ELF-1 (cell line): ENCODE measurements at regions not wholly inside any gene's neighbourhood (a gene's known extent, or its start where the extent isn't known, plus 50 kb on each side); places are given as distances from the start of the nearest gene placed in this dataset.
"Not testable (repeated sequence)": the region's sequence is repeated elsewhere in the genome, so short reads cannot be mapped to it uniquely, and the experiment has no call there.

Experiments used
- DNase-seq: peaks from one replicate; pipeline ENCODE4 v3.0.0-alpha.2; 2016; ENCODE audit warnings: low read depth, low spot score

GRCh38 chr6:62819640-62820039 lies 391.6 kb upstream of the FKBP1C start:
- no peak for DNase-seq

DNA sequence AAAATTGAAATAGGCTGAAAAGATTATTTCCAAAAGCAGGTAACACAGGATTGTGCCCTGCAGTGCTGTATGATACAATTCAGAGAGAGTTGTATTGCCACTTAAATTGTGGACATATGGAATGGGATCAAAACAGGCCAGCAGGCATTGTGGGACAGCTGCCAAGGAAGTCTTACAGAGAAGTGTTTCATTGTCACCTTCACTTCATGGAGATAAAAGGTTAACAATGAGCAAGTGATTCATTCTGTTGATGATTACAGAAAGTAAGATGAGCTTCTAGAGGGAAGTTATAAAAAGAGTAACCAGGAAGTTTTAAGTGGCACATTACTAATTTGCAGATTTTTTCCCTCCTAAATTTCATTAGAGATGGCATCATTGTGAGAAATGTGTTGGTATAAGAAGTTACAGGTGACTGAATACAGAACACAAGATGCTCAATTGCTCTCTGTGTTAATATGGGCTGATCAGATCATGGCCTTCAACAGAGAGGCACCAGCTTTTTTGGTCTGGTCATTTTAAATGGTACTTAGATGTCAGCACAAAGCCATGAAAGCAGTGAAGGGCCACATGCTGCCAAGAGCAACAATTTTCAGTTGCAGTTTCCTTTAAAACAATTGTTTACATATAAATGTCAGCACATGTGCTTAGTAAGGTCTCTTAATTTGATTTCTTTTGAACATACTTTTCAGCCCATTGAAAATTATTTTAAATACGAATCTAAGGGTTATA lies 402.5 kb upstream of the FKBP1C start:
- no peak for DNase-seq

DNA sequence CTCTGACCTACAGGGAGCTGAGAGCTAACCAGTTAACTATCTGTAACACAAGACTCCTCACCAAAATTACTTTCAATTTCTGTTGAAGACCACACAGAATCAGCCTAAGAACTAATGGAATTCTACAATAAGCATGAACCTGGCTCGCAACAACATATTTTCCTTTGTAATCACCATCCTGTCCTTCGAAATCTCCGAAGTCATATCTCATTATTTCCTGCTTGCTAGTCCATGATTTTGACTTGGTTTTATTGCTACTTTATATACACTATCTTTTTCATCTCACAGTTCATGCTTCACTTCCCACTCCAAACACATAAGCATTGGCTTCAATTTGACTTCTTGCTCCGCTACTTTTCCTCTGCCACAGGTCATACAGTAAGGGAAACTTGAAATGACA lies 405.8 kb upstream of the FKBP1C start:
- no peak for DNase-seq

DNA sequence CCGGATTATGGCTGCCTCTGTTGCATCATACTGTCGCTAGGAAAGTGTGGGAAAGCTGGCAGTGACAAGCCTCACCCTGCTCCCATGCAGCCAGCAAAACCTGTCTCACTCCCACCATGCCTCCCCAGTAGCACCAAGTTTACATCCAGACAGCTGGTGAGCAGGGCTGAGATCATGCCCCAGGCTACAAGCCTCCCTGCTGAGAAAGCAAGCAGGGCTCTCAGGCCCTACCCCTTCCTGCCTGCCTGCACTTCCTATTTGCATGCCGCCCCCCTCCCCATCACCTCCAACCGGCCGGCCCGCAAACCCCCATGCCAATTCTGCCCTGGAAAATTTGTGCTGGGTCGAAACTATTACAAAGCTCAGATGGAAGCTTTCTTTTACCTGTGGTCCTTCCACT lies 408.2 kb upstream of the FKBP1C start:
- peak; percentile 80 for DNase-seq

DNA sequence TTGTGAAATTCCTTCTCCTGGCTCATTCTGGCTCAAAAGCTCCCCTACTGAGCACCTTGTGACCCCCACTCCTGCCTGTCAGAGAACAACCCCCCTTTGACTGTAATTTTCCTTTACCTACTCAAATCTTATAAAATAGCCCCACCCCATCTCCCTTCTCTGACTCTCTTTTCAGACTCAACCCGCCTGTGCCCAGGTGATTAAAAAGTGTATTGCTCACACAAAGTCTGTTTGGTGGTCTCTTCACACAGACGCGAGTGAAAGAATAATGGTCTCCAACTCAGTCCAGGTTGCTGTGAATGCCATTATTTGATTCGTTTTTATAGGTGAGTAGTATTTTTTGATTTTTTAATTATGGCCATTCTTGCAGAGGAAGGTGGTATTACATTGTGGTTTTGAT lies 414.1 kb upstream of the FKBP1C start:
- DNase-seq = no peak

GRCh38 chr6:62775427-62776022 lies 435.7 kb upstream of the FKBP1C start:
- DNase-seq = no peak

DNA sequence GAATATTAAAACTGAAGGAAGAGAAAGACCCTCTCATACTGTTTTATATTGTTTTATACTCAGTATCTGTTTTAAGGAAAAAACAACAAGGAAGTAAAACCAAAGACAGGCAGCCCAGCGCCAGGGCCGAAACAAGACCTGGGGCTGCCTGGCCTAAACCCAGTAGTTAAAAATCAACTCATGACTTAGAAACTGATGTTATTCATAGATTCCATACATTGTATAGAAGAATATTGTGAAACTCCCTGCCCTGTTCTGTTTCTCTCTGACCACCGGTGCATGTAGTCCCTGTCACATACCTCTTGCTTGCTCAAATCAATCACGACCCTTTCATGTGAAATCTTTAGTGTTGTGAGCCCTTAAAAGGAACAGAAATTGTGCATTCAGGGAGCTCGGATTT lies 445.1 kb upstream of the FKBP1C start:
- not testable (repeated sequence) for DNase-seq

DNA sequence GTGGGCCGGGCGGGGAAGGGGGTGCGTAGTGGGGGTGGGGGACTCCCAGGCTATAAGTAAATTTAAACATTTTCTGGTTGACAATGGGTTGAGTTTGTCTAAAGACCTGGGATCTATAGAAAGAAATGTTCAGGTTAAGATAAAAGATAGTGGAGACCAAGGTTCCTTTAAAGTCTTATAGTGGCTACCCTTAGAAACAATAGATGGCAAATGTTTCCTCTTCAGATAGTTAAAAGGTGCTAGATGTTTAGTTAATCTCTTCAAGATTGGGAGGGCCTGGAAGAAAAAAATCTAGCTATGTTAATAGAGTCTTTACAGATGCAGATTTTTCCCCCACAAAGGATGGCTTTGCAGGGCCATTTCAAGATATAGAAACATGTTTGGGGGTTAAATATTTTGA lies 446.4 kb upstream of the FKBP1C start:
- no peak for DNase-seq

GRCh38 chr6:62763125-62763912 lies 447.9 kb upstream of the FKBP1C start:
- no peak for DNase-seq

DNA sequence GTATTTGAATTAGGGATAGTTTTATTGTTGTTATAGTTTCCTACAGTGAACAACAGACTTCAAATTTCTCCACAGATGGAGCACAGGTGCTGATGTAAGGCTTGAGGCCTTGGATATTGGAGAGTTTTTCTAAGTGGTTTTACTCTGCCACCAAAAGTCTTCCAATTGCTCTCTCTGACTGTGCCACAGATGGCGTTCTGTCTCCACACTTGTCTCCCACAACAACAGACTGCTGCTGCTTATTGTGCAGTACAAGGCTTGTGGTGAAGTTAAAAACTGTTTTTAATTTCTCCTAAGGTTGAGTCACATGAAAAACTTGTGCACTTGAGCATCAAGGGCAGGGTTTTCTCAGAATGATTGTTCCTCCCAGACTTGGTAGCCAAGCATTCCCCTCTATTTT lies 460.9 kb upstream of the KHDRBS2 start:
- no peak for DNase-seq

- DNase-seq = no peak
Observed at GRCh38 chr6:62746161-62746560, 460.1 kb upstream of the KHDRBS2 start.

GRCh38 chr6:62740596-62740995 lies 454.6 kb upstream of the KHDRBS2 start:
- DNase-seq = no peak

DNA sequence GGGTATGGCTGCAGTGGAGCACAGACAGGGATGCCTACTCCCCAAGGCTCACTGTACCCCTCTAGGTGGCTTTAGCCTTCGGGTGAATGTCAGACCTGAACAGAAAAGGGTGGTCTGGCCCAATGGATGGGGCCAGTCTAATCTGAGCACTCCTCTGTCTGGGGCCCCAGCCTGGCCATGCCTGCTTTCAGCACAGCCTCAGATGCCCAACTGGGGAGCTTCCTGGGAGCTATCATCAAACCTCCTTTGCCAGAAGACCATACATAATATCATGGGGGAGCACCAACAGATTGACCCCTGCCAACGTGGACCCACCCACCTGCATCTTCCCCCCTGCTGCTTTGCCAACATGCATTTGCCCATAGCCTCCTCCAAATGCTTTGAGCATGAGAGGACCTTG lies 454.1 kb upstream of the KHDRBS2 start:
- no peak for DNase-seq

GRCh38 chr6:62737792-62738191 lies 451.8 kb upstream of the KHDRBS2 start:
- no peak for DNase-seq

GRCh38 chr6:62721408-62721807 lies 435.4 kb upstream of the KHDRBS2 start:
- no peak for DNase-seq

DNA sequence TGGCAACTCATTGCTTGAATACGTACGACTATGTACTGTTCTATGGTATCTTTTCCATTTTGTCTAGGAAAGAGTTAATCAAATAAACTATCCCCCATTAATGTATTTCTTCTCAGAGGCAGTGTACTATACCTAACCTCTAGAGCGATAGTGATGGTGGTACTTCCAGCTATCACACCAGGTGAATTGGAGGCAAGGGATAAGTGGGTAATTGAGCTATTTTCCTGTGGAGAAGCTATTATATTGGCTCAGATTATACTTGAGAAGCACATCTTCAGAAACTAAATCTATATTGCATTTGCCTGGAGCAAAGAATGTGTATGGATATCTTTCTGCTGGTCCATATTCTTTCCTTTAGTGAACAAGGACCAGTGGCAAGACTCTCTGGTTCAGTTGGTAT lies 430.7 kb upstream of the KHDRBS2 start:
- DNase-seq = no peak

DNA sequence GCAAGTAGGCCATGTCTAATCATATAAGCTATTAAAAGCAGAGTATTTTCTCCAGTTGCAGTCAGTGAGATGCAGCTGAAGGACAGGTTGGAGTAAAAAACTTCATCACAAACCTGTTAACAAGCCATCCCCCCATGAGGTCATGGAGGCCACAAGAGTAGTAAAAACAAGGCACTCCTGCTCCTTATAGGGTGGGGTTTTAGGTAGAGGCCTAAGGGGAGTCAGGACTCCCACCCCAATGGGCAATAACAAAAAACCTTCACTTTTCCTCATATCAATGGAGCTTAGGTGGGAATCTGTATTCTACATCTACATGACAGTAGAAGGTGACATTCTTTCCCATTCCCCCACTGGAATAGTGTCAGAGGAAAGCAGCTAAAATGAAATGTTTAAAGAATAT lies 428.1 kb upstream of the KHDRBS2 start:
- no peak for DNase-seq

GRCh38 chr6:62711750-62712149 lies 425.7 kb upstream of the KHDRBS2 start:
- DNase-seq = no peak

GRCh38 chr6:62707914-62708313 lies 421.9 kb upstream of the KHDRBS2 start:
- DNase-seq = no peak

DNA sequence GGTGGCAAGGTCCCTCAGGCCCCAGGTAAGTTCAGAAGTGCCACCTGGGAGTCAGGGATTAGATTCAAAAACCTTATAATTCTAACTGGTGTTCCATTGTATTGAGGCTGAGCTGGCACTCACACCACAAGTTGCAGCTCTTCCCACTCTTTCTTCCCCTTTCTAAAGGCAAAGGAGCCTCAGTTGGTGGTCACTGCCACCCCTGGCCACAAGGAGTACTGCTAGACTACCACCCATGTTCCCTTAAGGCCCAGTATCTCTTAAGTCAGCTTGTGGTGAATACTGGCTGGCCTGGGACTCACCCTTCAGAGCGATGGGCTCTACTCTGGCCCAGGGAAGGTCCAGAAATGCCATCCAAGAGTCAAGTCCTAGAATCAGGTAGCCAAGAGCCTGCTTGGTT lies 421.1 kb upstream of the KHDRBS2 start:
- peak; percentile 38 for DNase-seq

- DNase-seq = no peak
Observed at GRCh38 chr6:62683063-62683462, 397.0 kb upstream of the KHDRBS2 start.

- no peak for DNase-seq
Observed at GRCh38 chr6:62681108-62681507, 395.1 kb upstream of the KHDRBS2 start.

DNA sequence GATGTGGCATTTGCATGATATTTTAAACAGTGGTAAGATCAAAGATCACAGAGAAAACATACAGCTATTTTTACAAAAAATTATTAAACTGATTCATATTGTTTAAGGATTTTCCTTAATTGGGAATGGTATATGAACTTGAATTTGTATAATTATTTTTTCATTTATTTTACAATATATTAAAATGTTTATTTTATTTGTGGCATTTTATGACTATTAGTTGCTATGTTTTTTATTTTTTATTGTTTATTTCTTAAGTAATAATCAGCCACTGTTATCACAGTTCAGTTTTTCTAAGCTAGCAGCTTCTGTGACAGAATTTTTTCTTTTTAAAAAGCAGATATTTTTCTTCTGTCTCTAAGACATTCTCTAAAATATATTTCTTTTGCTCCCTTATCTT lies 387.0 kb upstream of the KHDRBS2 start:
- no peak for DNase-seq
